ENCODE measurements at regions not wholly inside any gene's neighbourhood (a gene's known extent, or its start where the extent isn't known, plus 50 kb on each side); places are given as distances from the start of the nearest gene placed in this dataset.

DNA sequence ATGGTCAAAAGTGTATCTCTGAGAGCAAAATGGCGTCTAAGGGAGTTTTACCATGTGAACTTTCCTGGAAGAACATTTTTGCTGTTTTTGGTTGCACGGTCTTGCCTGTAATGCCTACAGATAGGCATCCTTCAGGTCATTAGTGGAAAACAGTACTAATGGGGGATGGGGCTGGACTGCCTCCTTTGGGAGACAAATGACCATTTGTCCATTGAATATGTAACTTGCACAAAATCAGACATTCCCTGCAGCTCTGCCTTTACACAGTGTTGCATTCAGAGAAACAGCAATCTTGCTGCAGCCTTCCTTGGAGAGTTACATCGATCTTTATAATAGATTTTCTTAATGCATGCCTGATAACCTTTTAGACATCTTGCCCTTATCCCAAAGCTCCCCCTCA is 138.5 kb upstream of the EGFLAM start:
- Histone ChIP-seq H3K27ac (ENCODE audit: low read depth) (no peak overlapping the region), H3K4me3 (no peak overlapping the region), H3F3A (replicated peaks; ENCODE audit: low read depth) (no peaks in the 10 kb centered on the region), H3K4me1 (ENCODE audit: insufficient read depth) (no peaks in the 10 kb centered on the region), H4K20me1 (replicated peaks; ENCODE audit: insufficient read depth) (no peaks in the 10 kb centered on the region), H3K27me3 (ENCODE audit: insufficient read depth) (no peaks in the 10 kb centered on the region), H3K36me3 (ENCODE audit: insufficient read depth) (no peaks in the 10 kb centered on the region), H3K79me2 (replicated peaks; ENCODE audit: insufficient read depth) (no peaks in the 10 kb centered on the region), H2AFZ (0 out of 2 replicates have a peak overlapping the region, but pooled peaks have one; percentile 18), H3K9me2 (ENCODE audit: insufficient read depth) (peaks cover 6% of the 10 kb centered on the region; the same call in 1 of the 2 replicates), H3K4me2 (no peak overlapping the region)
- no peak for DNase-seq (ENCODE audit: low spot score)
- no peak for ATAC-seq
- Mint-ChIP-seq H3K4me1 (peaks cover 8% of the 10 kb centered on the region), H3K4me3 (no peak overlapping the region), H3K9me3 (peaks cover 4% of the 10 kb centered on the region; the same call in 2 of the 3 replicates), H3K27me3 (ENCODE audit: insufficient read depth, low read depth, poor library complexity) (peaks cover 4% of the 10 kb centered on the region), H3K36me3 (ENCODE audit: low read depth) (no peaks in the 10 kb centered on the region), H3K27ac (no peak overlapping the region)
- TF ChIP-seq NANOG (IDR thresholded peaks at IDR 0.05; ENCODE audit: borderline replicate concordance) (no peak), EZH2phosphoT487 (IDR thresholded peaks at IDR 0.05; ENCODE audit: unreplicated experiment) (no peak), STAT1 (IDR thresholded peaks at IDR 0.05; ENCODE audit: unreplicated experiment) (no peak), ZNF462 (CRISPR knock-in tag; IDR thresholded peaks at IDR 0.05) (no peak), ZNF331 (CRISPR knock-in tag; IDR thresholded peaks at IDR 0.05; ENCODE audit: low read depth) (no peak), JUNB (IDR thresholded peaks at IDR 0.05; ENCODE audit: unreplicated experiment) (no peak), EZH2 (IDR thresholded peaks at IDR 0.05; ENCODE audit: low read depth, unreplicated experiment) (no peak), ZNF114 (CRISPR knock-in tag; IDR thresholded peaks at IDR 0.05) (no peak), CREB1 (CRISPR knock-in tag; IDR thresholded peaks at IDR 0.05; ENCODE audit: low read depth) (no peak)
- TF ChIP-seq, protein P1, sequence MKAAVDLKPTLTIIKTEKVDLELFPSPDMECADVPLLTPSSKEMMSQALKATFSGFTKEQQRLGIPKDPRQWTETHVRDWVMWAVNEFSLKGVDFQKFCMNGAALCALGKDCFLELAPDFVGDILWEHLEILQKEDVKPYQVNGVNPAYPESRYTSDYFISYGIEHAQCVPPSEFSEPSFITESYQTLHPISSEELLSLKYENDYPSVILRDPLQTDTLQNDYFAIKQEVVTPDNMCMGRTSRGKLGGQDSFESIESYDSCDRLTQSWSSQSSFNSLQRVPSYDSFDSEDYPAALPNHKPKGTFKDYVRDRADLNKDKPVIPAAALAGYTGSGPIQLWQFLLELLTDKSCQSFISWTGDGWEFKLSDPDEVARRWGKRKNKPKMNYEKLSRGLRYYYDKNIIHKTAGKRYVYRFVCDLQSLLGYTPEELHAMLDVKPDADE (IDR thresholded peaks at IDR 0.05), result no peak
- TF ChIP-seq, protein P2, sequence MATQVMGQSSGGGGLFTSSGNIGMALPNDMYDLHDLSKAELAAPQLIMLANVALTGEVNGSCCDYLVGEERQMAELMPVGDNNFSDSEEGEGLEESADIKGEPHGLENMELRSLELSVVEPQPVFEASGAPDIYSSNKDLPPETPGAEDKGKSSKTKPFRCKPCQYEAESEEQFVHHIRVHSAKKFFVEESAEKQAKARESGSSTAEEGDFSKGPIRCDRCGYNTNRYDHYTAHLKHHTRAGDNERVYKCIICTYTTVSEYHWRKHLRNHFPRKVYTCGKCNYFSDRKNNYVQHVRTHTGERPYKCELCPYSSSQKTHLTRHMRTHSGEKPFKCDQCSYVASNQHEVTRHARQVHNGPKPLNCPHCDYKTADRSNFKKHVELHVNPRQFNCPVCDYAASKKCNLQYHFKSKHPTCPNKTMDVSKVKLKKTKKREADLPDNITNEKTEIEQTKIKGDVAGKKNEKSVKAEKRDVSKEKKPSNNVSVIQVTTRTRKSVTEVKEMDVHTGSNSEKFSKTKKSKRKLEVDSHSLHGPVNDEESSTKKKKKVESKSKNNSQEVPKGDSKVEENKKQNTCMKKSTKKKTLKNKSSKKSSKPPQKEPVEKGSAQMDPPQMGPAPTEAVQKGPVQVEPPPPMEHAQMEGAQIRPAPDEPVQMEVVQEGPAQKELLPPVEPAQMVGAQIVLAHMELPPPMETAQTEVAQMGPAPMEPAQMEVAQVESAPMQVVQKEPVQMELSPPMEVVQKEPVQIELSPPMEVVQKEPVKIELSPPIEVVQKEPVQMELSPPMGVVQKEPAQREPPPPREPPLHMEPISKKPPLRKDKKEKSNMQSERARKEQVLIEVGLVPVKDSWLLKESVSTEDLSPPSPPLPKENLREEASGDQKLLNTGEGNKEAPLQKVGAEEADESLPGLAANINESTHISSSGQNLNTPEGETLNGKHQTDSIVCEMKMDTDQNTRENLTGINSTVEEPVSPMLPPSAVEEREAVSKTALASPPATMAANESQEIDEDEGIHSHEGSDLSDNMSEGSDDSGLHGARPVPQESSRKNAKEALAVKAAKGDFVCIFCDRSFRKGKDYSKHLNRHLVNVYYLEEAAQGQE (IDR thresholded peaks at IDR 0.05; ENCODE audit: unreplicated experiment), result no peak
